Endothelial cell (in vitro differentiated cells): ENCODE measurements at regions not wholly inside any gene's neighbourhood (a gene's known extent, or its start where the extent isn't known, plus 50 kb on each side); places are given as distances from the start of the nearest gene placed in this dataset.
A peak's percentile ranks its signal among the peaks of the same experiment; 100 is the strongest.

Experiments used
- DNase-seq: peaks from one replicate; pipeline ENCODE4 v3.0.0; 2021; ENCODE audit warnings: low spot score
- H3K27ac Mint-ChIP-seq: one replicate; pipeline ENCODE4 v1.8.0; 2021; ENCODE audit warnings: mixed read lengths, inconsistent platforms; ENCODE audit not compliant: unreplicated experiment
- H3K27me3 Mint-ChIP-seq: one replicate; pipeline ENCODE4 v1.8.0; 2021; ENCODE audit warnings: mild to moderate bottlenecking, moderate library complexity, mixed read lengths, inconsistent platforms; ENCODE audit not compliant: unreplicated experiment
- H3K36me3 Mint-ChIP-seq: one replicate; pipeline ENCODE4 v1.8.0; 2021; ENCODE audit warnings: mild to moderate bottlenecking, low read depth, mixed read lengths, inconsistent platforms; ENCODE audit not compliant: unreplicated experiment
- H3K4me1 Mint-ChIP-seq: one replicate; pipeline ENCODE4 v1.8.0; 2021; ENCODE audit warnings: mild to moderate bottlenecking, mixed read lengths, inconsistent platforms; ENCODE audit not compliant: unreplicated experiment
- H3K4me3 Mint-ChIP-seq: one replicate; pipeline ENCODE4 v1.8.0; 2021; ENCODE audit warnings: mild to moderate bottlenecking, mixed read lengths, inconsistent platforms; ENCODE audit not compliant: unreplicated experiment
- H3K9me3 Mint-ChIP-seq: one replicate; pipeline ENCODE4 v1.8.0; 2021; ENCODE audit warnings: mixed read lengths, inconsistent platforms; ENCODE audit not compliant: unreplicated experiment
- TF ChIP-seq, protein P1 (sequence below): fragments of 200-600 bp; sonication (generic); IDR thresholded peaks from one replicate; pipeline ENCODE4 v1.5.0; 2021; ENCODE audit warnings: antibody characterized with exemption; ENCODE audit not compliant: unreplicated experiment

- H3K4me3 Mint-ChIP-seq = no peak overlapping the region
- TF ChIP-seq, protein P1, sequence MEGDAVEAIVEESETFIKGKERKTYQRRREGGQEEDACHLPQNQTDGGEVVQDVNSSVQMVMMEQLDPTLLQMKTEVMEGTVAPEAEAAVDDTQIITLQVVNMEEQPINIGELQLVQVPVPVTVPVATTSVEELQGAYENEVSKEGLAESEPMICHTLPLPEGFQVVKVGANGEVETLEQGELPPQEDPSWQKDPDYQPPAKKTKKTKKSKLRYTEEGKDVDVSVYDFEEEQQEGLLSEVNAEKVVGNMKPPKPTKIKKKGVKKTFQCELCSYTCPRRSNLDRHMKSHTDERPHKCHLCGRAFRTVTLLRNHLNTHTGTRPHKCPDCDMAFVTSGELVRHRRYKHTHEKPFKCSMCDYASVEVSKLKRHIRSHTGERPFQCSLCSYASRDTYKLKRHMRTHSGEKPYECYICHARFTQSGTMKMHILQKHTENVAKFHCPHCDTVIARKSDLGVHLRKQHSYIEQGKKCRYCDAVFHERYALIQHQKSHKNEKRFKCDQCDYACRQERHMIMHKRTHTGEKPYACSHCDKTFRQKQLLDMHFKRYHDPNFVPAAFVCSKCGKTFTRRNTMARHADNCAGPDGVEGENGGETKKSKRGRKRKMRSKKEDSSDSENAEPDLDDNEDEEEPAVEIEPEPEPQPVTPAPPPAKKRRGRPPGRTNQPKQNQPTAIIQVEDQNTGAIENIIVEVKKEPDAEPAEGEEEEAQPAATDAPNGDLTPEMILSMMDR = no peak
- no peak for DNase-seq
- no peaks in the 10 kb centered on the region for H3K36me3 Mint-ChIP-seq
- peaks cover 2% of the 10 kb centered on the region for H3K27me3 Mint-ChIP-seq
- no peak overlapping the region for H3K27ac Mint-ChIP-seq
- H3K9me3 Mint-ChIP-seq = no peaks in the 10 kb centered on the region
- H3K4me1 Mint-ChIP-seq = no peaks in the 10 kb centered on the region
These were observed 180.5 kb downstream of the IGLL1 start for GRCh38 chr22:23399367-23400285.

GRCh38 chr22:23398701-23399366, 181.3 kb downstream of the IGLL1 start:
- no peaks in the 10 kb centered on the region for H3K4me1 Mint-ChIP-seq
- H3K27me3 Mint-ChIP-seq = peaks cover 2% of the 10 kb centered on the region
- H3K9me3 Mint-ChIP-seq = no peaks in the 10 kb centered on the region
- no peak overlapping the region for H3K4me3 Mint-ChIP-seq
- H3K36me3 Mint-ChIP-seq = no peaks in the 10 kb centered on the region
- TF ChIP-seq, protein P1 = no peak
- no peak for DNase-seq
- no peak overlapping the region for H3K27ac Mint-ChIP-seq

DNA sequence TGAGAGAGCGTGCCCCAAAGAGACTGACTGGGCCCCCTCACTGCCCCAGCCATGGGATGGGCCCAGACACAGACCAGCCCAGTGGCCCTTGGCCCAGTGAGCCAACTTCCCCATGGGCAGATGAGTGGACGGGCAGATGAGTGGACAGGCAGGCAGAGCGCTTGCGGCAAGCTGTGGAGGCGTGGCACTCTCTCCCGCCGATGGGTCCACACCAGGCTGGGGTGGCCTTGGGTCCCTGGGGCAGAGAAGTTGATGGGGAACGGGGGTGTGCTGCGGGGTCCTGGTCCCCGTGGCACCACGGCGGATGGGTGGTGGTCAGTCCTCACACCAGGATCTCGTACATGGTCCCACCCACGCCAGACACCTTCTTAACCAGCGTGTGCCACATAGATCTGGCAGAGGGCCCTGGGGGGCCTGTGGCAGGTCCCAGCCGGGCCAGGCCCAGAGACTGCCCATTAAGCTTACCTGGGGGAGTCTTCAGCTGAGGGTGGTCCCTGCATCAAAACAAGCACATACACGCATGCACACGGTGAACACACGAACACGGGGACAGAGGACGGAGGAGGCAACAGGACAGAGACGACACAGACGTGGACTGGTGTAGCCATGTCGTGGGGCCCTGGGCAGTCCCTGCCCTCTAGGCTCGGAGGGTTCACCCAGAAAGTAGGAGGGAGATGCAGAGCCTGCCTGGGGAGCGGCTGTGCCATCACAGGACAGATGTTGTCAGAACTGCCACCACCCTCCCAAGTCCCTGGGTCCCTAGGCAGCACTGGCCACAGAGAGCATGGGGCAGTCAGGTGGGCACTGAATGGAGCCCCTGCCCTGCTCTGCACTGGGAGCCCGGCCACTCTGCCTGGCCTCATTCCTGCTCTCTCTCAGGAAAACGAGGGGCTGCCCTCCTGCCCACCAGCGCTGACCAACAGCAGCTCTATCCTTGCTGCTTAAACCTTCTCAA, 182.2 kb downstream of the IGLL1 start:
- H3K27ac Mint-ChIP-seq = no peak overlapping the region
- no peaks in the 10 kb centered on the region for H3K9me3 Mint-ChIP-seq
- TF ChIP-seq, protein P1 = no peak
- no peaks in the 10 kb centered on the region for H3K4me1 Mint-ChIP-seq
- DNase-seq = no peak
- no peaks in the 10 kb centered on the region for H3K36me3 Mint-ChIP-seq
- no peak overlapping the region for H3K4me3 Mint-ChIP-seq
- peaks cover 2% of the 10 kb centered on the region for H3K27me3 Mint-ChIP-seq

DNA sequence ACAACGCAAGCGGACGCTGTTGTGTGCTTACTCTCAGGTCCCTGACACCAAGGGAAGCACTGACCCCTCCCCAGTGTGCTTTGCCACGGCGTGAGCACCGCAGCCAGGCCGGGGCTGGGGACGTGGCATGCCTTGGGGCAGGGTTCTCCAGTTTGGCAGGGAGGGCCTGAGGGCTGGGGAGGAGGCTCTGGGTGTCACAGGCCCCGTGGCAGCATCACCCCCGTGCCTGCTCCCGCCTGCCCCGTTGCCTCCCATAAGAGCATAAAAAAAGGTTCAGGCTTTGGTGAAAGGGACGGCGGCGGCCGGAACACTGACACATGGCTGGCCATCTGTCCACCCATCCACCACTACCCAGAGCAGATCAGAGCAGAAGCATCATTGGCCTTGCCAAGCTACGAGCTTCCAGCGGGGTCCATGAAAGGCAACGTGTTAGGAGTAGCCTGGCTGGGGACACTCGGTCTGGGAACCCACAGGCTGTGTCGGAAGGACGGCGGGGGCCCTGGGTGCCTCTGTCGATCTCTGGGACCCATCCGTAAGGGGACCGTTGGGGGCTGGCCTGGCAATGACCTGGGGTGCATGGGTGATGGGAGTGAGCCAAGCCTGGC, 183.0 kb downstream of the IGLL1 start:
- Mint-ChIP-seq H3K4me1 (no peaks in the 10 kb centered on the region), H3K27ac (peak overlapping the region; percentile 13), H3K27me3 (peaks cover 2% of the 10 kb centered on the region), H3K4me3 (no peak overlapping the region), H3K9me3 (no peaks in the 10 kb centered on the region), H3K36me3 (no peaks in the 10 kb centered on the region)
- TF ChIP-seq, protein P1 = no peak
- DNase-seq = no peak
